ENCODE measurements at regions not wholly inside any gene's neighbourhood (a gene's known extent, or its start where the extent isn't known, plus 50 kb on each side); places are given as distances from the start of the nearest gene placed in this dataset.

- no peak overlapping the region for H2AFZ ChIP-seq (ENCODE audit: low read depth, low read length)
- no peak overlapping the region for H3K9ac ChIP-seq (ENCODE audit: low read depth, low read length)
- TF ChIP-seq, protein P1, sequence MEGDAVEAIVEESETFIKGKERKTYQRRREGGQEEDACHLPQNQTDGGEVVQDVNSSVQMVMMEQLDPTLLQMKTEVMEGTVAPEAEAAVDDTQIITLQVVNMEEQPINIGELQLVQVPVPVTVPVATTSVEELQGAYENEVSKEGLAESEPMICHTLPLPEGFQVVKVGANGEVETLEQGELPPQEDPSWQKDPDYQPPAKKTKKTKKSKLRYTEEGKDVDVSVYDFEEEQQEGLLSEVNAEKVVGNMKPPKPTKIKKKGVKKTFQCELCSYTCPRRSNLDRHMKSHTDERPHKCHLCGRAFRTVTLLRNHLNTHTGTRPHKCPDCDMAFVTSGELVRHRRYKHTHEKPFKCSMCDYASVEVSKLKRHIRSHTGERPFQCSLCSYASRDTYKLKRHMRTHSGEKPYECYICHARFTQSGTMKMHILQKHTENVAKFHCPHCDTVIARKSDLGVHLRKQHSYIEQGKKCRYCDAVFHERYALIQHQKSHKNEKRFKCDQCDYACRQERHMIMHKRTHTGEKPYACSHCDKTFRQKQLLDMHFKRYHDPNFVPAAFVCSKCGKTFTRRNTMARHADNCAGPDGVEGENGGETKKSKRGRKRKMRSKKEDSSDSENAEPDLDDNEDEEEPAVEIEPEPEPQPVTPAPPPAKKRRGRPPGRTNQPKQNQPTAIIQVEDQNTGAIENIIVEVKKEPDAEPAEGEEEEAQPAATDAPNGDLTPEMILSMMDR (IDR thresholded peaks at IDR 0.05; ENCODE audit: borderline replicate concordance, extremely low read depth, low read length, poor library complexity, severe bottlenecking), result no peak
- no peak for TF ChIP-seq EZH2 (IDR thresholded peaks at IDR 0.05; ENCODE audit: borderline replicate concordance, low read depth, low read length, severe bottlenecking)
- H3K36me3 ChIP-seq (ENCODE audit: insufficient read depth, low read length), result no peaks in the 10 kb centered on the region
- ATAC-seq (ENCODE audit: insufficient read depth, low read depth) (no peak), DNase-seq (no peak)
- no peak overlapping the region for H3K4me3 ChIP-seq (ENCODE audit: low read depth in 1 of 2, low read length in 2 of 2)
- H4K20me1 ChIP-seq (ENCODE audit: insufficient read depth, low read length), result no peaks in the 10 kb centered on the region
- H3K9me3 ChIP-seq (ENCODE audit: insufficient read depth, low read length, severe bottlenecking), result no peaks in the 10 kb centered on the region
- H3K4me2 ChIP-seq (ENCODE audit: insufficient read depth, low read length), result no peak overlapping the region
- H3K27me3 ChIP-seq (ENCODE audit: insufficient read depth, low read length, poor library complexity), result no peaks in the 10 kb centered on the region
- H3K79me2 ChIP-seq (ENCODE audit: insufficient read depth, low read length), result no peaks in the 10 kb centered on the region
- H3K27ac ChIP-seq (ENCODE audit: low read length), result no peak overlapping the region
- no peaks in the 10 kb centered on the region for H3K4me1 ChIP-seq (ENCODE audit: insufficient read depth, low read length)
These were observed 521.2 kb upstream of the GOLIM4 start for GRCh38 chr3:168616915-168617314.

DNA sequence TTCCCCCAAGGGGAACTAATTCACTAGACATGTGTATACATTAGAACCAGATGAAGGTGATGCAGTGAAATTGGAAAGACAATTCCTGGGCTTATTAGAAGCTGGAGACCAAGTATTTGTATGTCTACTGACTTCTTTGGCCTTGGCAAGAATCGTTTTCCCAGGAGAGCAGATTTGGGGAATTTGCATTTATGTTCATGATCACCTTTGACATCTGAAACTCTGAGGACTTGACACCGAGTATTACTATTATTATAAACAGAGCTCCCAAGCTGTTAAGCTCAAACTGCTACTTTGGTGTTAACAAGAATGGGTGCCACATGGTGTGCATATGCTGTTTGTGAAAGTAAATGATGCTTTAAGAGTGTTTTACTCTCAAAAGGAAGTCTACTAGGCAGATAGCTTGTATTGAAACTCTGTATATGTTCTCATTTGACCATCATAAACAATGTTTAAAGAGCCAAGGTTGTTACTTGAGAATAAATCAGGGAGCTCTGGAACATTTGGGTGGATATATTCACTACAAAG, 519.8 kb upstream of the GOLIM4 start:
- no peaks in the 10 kb centered on the region for H3K79me2 ChIP-seq (ENCODE audit: insufficient read depth, low read length)
- H3K4me2 ChIP-seq (ENCODE audit: insufficient read depth, low read length), result no peak overlapping the region
- H4K20me1 ChIP-seq (ENCODE audit: insufficient read depth, low read length), result no peaks in the 10 kb centered on the region
- DNase-seq (no peak), ATAC-seq (ENCODE audit: insufficient read depth, low read depth) (no peak)
- H2AFZ ChIP-seq (ENCODE audit: low read depth, low read length), result no peak overlapping the region
- H3K4me3 ChIP-seq (ENCODE audit: low read depth in 1 of 2, low read length in 2 of 2), result no peak overlapping the region
- no peaks in the 10 kb centered on the region for H3K4me1 ChIP-seq (ENCODE audit: insufficient read depth, low read length)
- no peaks in the 10 kb centered on the region for H3K36me3 ChIP-seq (ENCODE audit: insufficient read depth, low read length)
- H3K27ac ChIP-seq (ENCODE audit: low read length), result no peak overlapping the region
- no peaks in the 10 kb centered on the region for H3K27me3 ChIP-seq (ENCODE audit: insufficient read depth, low read length, poor library complexity)
- TF ChIP-seq, protein P1 (IDR thresholded peaks at IDR 0.05; ENCODE audit: borderline replicate concordance, extremely low read depth, low read length, poor library complexity, severe bottlenecking), result no peak
- no peak for TF ChIP-seq EZH2 (IDR thresholded peaks at IDR 0.05; ENCODE audit: borderline replicate concordance, low read depth, low read length, severe bottlenecking)
- no peak overlapping the region for H3K9ac ChIP-seq (ENCODE audit: low read depth, low read length)
- no peaks in the 10 kb centered on the region for H3K9me3 ChIP-seq (ENCODE audit: insufficient read depth, low read length, severe bottlenecking)

GRCh38 chr3:168613151-168613550, 517.4 kb upstream of the GOLIM4 start:
- Histone ChIP-seq H3K9me3 (ENCODE audit: insufficient read depth, low read length, severe bottlenecking) (no peaks in the 10 kb centered on the region), H3K79me2 (ENCODE audit: insufficient read depth, low read length) (no peaks in the 10 kb centered on the region), H3K27ac (ENCODE audit: low read length) (no peak overlapping the region), H3K4me3 (ENCODE audit: low read depth in 1 of 2, low read length in 2 of 2) (no peak overlapping the region), H4K20me1 (ENCODE audit: insufficient read depth, low read length) (no peaks in the 10 kb centered on the region), H3K9ac (ENCODE audit: low read depth, low read length) (no peak overlapping the region), H3K4me2 (ENCODE audit: insufficient read depth, low read length) (no peak overlapping the region), H3K36me3 (ENCODE audit: insufficient read depth, low read length) (no peaks in the 10 kb centered on the region), H3K27me3 (ENCODE audit: insufficient read depth, low read length, poor library complexity) (no peaks in the 10 kb centered on the region), H2AFZ (ENCODE audit: low read depth, low read length) (no peak overlapping the region), H3K4me1 (ENCODE audit: insufficient read depth, low read length) (no peaks in the 10 kb centered on the region)
- no peak for TF ChIP-seq EZH2 (IDR thresholded peaks at IDR 0.05; ENCODE audit: borderline replicate concordance, low read depth, low read length, severe bottlenecking)
- TF ChIP-seq, protein P1 (IDR thresholded peaks at IDR 0.05; ENCODE audit: borderline replicate concordance, extremely low read depth, low read length, poor library complexity, severe bottlenecking), result no peak
- no peak for ATAC-seq (ENCODE audit: insufficient read depth, low read depth)
- no peak for DNase-seq

DNA sequence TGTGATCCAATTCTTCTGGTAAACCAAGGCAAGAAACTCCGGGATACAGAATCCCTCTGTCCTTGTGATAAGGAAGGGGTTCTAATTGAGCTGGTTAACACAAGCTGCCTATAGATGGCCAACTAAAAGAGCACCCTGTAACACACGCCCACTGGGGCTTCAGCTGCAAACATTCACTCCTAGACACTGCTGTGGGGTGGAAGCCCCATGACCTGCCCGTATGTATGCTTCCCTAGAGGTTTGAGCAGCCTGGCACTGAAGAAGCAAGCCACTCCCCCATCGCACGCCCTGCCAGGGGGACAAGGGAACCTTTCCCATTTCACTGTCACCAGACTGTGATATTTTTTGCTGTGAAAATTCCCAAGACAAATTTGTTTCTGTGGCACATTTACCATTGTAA, 516.9 kb upstream of the GOLIM4 start:
- Histone ChIP-seq H3K9me3 (ENCODE audit: insufficient read depth, low read length, severe bottlenecking) (no peaks in the 10 kb centered on the region), H3K9ac (ENCODE audit: low read depth, low read length) (no peak overlapping the region), H3K79me2 (ENCODE audit: insufficient read depth, low read length) (no peaks in the 10 kb centered on the region), H3K4me3 (ENCODE audit: low read depth in 1 of 2, low read length in 2 of 2) (no peak overlapping the region), H2AFZ (ENCODE audit: low read depth, low read length) (no peak overlapping the region), H3K27me3 (ENCODE audit: insufficient read depth, low read length, poor library complexity) (no peaks in the 10 kb centered on the region), H3K36me3 (ENCODE audit: insufficient read depth, low read length) (no peaks in the 10 kb centered on the region), H3K4me1 (ENCODE audit: insufficient read depth, low read length) (no peaks in the 10 kb centered on the region), H4K20me1 (ENCODE audit: insufficient read depth, low read length) (no peaks in the 10 kb centered on the region), H3K27ac (ENCODE audit: low read length) (no peak overlapping the region), H3K4me2 (ENCODE audit: insufficient read depth, low read length) (no peak overlapping the region)
- TF ChIP-seq EZH2 (IDR thresholded peaks at IDR 0.05; ENCODE audit: borderline replicate concordance, low read depth, low read length, severe bottlenecking), result no peak
- TF ChIP-seq, protein P1 (IDR thresholded peaks at IDR 0.05; ENCODE audit: borderline replicate concordance, extremely low read depth, low read length, poor library complexity, severe bottlenecking), result no peak
- DNase-seq, result no peak
- ATAC-seq (ENCODE audit: insufficient read depth, low read depth), result no peak
